ENCODE measurements at regions not wholly inside any gene's neighbourhood (a gene's known extent, or its start where the extent isn't known, plus 50 kb on each side); places are given as distances from the start of the nearest gene placed in this dataset.

GRCh38 chr13:81493144-81493543 lies 1152.2 kb upstream of the SPRY2 start:
- DNase-seq: no peak

DNA sequence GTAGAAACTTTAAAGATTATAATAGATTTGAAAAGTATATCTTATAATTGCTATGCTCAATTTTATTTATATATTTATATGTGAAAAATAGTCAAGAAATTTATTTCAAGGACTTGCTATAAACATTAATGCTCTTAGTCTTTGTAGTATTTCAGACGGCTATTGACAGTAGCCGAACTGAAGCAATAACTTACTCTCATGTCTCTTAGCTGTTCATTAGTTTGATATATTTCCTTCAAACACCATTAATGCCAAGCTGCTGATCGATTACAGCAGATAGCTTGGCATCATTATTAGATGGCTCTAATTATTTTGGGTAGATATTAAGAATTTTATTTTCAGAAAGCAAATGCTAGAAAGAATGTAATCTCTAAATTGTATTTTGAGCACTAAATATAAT lies 1151.5 kb upstream of the SPRY2 start:
- DNase-seq: no peak

GRCh38 chr13:81488021-81488420 lies 1147.1 kb upstream of the SPRY2 start:
- DNase-seq: no peak

GRCh38 chr13:81487151-81487550 lies 1146.2 kb upstream of the SPRY2 start:
- no peak for DNase-seq

DNA sequence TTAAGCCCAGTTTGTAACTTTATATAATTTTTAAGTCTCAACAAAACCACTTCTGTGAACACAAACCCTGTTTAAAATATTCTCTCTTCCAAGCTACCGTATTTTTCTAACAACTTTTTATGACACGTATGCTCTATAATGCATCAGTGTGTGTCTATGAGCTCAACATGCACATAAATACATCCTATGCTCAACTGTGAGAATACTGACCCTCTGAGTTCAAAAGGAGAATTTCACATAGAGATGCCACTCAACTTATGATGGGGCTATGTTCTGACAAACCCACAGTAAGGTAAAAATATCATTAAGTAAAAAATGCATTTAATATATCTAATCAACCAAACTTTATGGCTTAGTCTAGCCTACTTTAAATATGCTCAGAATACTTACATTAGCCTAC lies 1139.7 kb upstream of the SPRY2 start:
- no peak for DNase-seq

- no peak for DNase-seq
Measured at GRCh38 chr13:81473366-81473899, 1132.5 kb upstream of the SPRY2 start.

DNA sequence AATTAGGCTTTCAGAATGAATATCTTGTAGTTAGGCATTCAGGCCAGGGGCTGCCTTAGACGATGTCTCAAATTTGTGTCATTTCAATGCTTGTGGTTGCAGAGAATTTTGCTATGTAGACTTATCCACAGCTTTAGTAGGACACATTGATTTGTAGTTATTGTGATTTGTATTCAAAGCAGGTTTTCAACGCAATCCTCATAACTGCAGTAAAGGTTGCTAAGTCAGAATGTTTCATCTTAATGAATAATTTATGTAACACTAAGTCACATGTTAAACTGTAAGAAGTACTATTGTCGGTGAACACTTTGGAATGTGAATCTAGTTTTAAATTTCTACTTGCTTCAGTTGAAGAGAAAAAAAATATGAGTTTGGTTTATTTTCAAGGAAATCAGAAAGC lies 1117.2 kb upstream of the SPRY2 start:
- no peak for DNase-seq

GRCh38 chr13:81446441-81446840 lies 1105.5 kb upstream of the SPRY2 start:
- no peak for DNase-seq

GRCh38 chr13:81442904-81443303 lies 1102.0 kb upstream of the SPRY2 start:
- no peak for DNase-seq

- DNase-seq: no peak
Measured at GRCh38 chr13:81425286-81425685, 1084.4 kb upstream of the SPRY2 start.

DNA sequence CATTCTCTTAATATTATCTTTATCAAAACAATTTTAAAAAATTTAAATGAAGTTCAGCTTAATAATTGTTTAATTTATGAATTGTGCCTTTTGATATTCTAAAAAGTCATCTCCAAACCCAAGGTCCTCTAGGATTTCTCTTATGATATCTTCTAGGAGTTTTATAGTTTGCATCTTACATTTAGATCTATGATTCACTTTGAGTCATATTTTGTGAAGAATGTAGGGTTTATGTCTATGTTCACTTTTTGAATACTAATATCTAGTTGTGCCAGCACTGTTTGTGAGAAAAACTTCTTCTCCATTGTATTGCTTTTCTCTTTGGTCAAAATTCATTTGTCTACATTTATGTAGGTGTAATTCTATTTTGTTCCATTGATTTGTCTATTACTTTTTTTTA lies 1068.4 kb upstream of the SPRY2 start:
- no peak for DNase-seq

DNA sequence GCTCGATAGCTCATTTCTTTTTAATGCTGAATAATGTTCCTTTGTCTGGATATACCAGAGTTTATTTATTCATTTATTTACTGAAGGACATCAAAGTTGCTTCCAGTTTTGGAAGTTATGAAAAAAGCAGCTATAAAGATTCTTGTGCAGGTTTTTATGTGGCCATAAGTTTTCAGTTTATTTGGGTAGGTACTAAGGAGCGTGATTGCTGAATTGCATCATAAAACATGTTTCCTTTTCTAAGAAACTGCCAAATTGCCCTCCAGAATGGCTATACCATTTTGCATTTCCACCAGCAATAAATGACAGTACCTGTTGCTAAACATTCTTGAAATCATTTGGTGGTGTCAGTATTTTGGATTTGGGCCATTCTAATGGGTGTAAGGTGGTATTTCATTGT lies 1067.7 kb upstream of the SPRY2 start:
- no peak for DNase-seq

- DNase-seq: no peak
Measured at GRCh38 chr13:81406639-81407292, 1065.8 kb upstream of the SPRY2 start.

DNA sequence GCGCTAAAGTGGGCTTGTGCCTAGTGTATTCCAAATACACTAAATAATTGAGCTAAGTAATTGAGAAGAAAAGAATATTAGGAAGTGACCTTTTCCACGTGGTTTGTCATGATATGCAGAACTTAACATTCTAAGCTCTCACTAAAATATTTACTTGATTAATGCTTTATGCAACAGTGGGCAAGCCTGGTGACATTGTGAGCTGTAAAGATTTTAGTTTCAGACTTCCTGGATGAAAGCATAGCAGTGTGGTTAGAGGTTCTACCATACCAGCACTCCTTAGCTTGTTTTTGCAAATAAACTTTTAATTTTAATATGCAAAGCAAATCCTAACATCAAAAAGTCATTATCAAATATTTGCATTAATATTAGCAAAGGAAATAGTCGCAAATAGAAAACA lies 1065.1 kb upstream of the SPRY2 start:
- no peak for DNase-seq

- DNase-seq: no peak
Measured at GRCh38 chr13:81396192-81396591, 1055.3 kb upstream of the SPRY2 start.

- no peak for DNase-seq
Measured at GRCh38 chr13:81395368-81395767, 1054.4 kb upstream of the SPRY2 start.

DNA sequence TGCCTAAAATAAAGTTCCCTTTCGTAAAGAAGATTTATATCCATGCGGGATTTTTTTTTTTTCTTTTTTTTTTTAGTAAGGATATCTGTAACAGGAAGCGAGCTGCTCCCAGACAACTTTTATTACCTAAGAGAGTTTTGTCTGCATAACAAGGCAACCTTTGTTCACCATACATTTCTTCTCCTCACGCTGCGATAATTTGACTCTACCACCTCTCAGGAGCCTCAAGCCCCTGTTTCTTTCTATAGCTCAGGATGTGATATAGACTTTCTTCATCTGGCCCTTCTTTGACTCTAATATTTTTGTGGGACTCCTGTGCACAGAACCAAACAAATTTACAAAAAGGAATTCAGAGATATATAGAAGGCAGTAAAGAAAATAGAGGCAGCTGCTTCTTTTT lies 1053.7 kb upstream of the SPRY2 start:
- no peak for DNase-seq

DNA sequence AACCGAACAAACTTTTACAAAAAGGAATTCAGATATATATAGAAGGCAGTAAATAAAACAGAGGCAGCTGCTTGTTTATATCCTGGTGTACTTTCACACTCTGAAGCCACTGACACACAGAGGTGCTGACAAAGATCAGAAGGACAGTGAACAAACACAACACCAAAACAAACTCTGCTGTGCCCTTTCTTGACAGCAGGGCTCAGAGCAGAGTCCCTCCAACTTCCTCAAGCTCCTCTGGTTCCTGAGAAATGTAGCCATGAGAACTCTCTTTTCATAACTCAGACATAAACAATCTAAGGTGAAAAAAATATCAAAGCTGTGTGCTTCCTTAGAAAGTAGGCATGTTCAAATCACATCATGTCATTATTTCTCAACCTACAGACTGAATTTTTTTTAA lies 1052.8 kb upstream of the SPRY2 start:
- DNase-seq: no peak

- no peak for DNase-seq
Measured at GRCh38 chr13:81393110-81393509, 1052.2 kb upstream of the SPRY2 start.

- DNase-seq: no peak
Measured at GRCh38 chr13:81388400-81388799, 1047.5 kb upstream of the SPRY2 start.

GRCh38 chr13:81383444-81383843 lies 1042.5 kb upstream of the SPRY2 start:
- DNase-seq: no peak

- DNase-seq: no peak
Measured at GRCh38 chr13:81382246-81382645, 1041.3 kb upstream of the SPRY2 start.

GRCh38 chr13:81381560-81381959 lies 1040.6 kb upstream of the SPRY2 start:
- no peak for DNase-seq

- no peak for DNase-seq
Measured at GRCh38 chr13:81379183-81379582, 1038.3 kb upstream of the SPRY2 start.

DNA sequence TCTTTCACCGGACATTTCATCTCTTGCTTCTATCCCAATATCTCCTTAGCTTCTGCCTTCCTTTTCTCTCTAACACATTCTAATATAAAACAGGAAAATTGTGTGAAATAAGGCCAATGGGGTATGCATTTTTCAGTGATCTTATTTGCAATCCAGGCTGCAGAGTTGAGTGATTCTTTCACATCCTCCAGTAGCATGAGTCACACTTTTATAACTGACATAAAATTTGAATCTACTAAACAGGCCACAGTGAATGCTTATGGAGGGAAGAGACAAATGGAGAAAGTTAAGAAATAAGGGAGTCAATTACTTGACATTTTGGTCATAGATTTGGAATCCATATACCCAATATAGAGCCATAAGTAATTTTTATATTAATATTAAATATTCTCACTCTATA lies 1037.0 kb upstream of the SPRY2 start:
- DNase-seq: no peak

Data from left kidney (tissue), 1 donor.